ENCODE measurements at regions not wholly inside any gene's neighbourhood (a gene's known extent, or its start where the extent isn't known, plus 50 kb on each side); places are given as distances from the start of the nearest gene placed in this dataset.

DNA sequence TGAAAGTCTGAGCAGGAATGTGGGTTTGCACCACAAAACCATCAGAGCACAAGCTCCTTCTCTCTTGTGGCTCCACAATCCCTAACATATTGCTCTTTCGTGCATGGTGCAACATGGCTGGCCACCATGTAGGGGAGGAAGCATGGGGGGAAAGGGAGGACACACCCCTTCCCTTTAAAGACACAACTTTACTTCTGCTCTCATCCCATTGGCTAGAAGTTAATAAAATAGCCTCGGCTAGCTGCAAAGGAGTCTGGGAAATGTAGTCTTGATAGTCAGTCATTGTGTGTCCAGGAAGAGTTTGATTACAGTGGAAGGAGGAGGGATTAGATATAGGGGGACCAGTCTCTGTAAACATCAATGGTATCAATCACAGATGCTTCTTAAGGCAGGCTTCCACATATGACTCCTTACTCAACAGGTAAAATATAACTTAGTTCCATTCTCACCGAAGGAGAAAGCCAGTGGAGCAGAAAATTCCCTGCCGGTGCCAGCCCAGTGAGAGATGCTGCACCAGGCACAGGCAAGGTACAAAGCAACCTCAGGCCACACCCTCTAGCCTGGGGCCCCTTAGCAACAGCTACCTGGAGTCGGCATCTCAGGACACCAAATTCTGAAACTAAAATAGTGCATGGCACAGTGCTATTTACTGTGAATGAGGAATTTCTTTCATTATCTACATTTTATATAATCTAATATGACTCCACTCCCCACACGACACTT lies 124.7 kb upstream of the CTBP2 start:
- DNase-seq (ENCODE audit: low read depth in 3 of 3, low spot score in 2 of 3) = no peak

DNA sequence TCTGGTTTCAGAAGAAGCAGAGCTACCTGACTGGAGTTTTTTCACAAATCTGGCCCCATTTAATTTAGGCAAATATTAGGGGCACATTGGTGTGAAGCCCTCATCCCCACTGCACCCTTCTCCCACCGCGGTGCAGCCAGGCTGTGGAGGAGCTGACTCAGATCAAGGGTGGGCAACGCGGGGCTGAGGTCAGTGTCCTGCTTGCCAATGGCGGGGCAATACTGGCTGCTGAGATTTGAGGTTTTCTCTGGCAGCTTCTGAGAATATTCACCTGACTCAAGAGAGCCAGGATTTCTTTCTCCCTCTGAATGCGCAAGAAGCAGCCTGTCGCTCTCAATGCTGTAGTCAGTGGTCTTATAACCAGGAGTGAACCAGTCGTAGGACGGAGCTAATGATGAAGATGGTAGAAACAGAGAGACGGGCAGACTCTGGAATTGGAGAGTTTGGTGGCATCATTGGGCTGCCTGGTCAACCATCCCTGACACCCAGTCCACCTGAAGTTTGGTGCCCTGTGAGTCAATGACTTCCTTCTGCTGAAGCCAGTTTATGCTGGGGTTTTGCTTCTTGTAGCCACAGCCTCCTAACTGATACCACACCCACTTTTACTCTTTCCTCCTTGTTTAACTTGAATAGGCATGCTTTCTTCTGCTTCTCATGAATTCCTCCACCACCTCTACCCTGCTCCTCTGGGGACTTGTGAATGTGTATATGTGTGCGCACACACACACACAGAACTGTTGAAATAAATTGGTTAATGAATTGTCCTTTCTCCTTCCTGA lies 123.7 kb upstream of the CTBP2 start:
- DNase-seq (ENCODE audit: low read depth in 3 of 3, low spot score in 2 of 3) = no peak

DNA sequence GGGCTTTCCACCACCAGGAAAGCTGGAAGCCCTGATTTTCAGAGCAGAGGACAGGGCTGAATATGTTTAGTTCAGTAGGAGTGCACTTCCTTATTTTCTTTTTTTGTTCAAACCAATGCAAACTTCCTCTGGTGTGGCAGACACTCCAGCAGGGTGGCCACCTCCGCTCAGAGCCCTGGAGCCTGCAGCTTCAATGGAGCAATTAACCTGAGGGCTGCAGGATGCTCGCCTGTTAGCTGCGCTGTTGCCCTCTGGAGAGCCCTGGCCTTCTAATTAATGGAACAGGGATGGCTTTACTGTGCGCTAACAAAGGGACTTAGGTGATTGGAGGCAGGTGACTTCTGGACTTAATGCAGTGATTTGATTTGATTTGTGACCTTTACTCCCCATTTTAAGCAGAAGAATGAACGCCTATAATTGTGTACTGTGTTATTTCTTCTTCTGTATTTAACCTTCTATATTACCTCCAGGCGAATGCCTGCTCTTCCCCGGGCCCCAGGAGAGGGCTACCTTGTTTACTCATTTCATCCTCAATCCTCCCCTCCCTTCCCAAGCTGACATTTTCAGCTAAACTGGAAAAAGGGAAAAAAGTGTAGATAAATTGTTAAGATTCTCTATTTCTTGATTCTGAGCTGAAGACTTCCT lies 123.0 kb upstream of the CTBP2 start:
- no peak for DNase-seq (ENCODE audit: low read depth in 3 of 3, low spot score in 2 of 3)

DNA sequence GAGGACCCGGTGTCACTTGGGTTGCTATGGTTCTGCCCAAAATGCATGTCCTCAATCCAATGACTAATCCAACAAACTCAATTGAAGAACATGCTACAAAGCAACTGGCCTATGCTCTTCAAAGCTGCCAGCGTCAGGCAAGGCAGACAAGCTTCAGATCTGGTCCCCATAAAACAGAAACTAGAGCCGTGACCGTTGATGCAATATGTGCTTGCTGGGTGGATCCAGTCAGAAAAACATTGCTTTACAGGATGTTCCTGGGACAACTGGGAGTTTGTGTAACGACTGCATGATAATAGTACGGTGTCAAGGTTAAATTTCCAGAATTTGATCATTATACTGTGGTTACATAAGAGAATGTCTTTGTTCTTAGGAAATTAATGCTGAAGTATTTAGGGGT lies 120.7 kb upstream of the CTBP2 start:
- no peak for DNase-seq (ENCODE audit: low read depth in 3 of 3, low spot score in 2 of 3)

DNA sequence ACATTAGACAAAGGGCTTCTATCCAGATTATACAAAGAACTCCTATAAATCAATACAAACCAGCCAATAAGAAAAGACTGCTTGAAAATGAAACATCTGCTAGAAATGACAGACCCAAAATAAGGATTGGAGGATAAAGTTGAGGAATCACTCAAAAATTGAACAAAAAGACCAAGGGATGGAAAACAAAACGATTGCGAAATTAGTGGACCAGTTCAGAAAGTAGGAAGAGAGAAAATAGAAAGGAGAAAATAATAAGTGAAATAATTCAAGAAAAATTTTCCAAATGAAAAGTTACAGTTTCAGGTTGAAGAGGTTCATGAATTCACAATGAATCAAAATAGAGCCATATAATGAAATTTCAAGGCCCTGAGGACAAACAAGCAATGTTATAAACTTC lies 115.8 kb upstream of the CTBP2 start:
- DNase-seq (ENCODE audit: low read depth in 3 of 3, low spot score in 2 of 3) = no peak

DNA sequence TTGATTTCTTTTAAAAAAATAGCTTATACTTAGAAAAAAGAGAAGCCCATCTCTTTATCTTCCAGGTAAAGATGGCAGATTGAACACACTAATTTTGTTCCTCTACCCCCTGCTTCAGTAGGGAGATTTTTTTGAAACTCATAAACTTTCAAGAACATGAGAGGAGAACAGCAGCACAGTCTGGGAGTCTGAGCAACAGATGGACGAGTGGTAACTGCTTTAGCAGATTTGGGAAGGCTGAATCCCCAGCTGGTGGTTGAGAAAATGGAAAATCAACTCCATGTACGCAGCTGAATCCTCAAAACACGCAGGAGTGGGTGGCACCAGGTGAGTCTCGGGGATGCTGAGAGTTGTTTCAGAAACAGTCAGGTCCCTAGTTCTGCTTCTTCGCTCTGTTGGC lies 114.6 kb upstream of the CTBP2 start:
- DNase-seq (ENCODE audit: low read depth in 3 of 3, low spot score in 2 of 3) = no peak

DNA sequence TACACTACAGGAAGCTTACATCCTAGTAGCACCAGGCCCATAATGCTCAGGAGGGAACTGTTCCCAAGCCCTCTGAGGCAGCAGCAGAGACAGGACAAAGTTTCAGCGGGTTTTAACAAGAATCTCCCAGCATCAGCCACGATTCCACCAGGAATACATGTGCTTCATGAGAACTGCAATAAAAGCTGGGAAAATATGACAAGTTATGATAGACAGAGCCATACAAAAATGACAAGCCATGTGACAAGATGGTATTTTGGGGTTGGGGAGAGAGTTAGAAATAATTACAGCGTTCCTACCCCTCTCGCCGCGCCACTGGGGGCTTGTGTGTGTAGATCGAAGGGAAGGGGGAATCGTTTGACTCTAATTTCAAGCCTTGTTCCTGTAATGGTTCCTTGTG lies 112.7 kb upstream of the CTBP2 start:
- DNase-seq (ENCODE audit: low read depth in 3 of 3, low spot score in 2 of 3) = no peak

DNA sequence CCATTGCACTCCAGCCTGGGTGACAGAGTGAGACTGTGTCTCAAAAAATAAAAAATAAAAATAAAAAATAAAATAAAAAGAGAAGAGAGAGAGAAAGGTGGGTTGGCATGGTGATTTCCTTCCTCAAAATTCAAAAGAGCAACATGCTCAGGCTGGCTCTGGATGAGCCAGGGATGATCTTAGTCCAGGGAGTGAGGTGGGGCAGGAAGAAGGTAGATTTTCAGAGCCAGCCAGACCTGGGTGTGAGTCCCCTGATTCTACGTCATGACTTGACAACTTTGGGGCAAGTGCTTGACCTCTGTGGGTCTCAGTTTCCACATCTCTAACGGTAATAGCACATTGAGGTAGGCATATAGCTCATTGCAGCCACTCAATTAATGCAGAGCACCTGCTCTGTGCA lies 109.4 kb upstream of the CTBP2 start:
- no peak for DNase-seq (ENCODE audit: low read depth in 3 of 3, low spot score in 2 of 3)

DNA sequence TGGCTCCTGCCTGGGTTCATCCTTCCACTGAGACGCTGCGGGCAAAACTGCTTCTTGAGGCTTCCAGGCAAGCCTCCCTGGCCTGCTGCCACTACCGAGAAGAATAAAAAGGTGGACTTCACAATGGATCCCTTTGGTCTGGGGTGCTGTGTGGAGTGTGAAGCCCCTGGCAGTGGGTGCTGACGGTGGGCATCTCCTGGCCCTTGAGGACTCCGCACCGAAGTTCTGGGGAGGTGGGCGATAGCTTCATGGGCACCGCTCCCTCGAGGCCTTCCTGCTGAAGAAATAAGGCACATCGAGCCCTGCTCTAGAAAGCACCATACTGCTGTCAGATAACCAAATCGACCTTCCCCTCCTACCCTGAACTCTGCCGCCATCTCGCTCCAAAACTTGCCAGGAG lies 106.6 kb upstream of the CTBP2 start:
- DNase-seq (ENCODE audit: low read depth in 3 of 3, low spot score in 2 of 3) = no peak

DNA sequence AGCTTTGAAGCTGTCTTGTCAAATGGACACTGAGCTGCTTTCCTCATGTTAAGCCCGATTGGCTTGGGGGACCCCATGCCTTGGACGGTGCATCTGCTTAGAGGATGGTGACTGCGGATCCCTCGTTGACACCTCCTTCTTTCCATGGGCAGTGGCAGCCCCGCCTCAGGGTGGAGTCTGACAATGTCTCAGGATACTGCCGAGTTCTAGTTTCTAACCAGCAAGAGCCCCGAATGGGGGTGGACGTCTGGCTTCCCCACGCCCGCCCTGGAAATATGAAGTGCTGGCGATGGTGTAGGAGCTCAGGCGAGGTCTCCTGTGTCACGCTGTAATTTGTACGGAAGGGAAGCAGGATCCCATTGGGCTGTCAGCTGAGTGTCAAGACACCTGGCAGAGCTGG lies 106.2 kb upstream of the CTBP2 start:
- no peak for DNase-seq (ENCODE audit: low read depth in 3 of 3, low spot score in 2 of 3)

DNA sequence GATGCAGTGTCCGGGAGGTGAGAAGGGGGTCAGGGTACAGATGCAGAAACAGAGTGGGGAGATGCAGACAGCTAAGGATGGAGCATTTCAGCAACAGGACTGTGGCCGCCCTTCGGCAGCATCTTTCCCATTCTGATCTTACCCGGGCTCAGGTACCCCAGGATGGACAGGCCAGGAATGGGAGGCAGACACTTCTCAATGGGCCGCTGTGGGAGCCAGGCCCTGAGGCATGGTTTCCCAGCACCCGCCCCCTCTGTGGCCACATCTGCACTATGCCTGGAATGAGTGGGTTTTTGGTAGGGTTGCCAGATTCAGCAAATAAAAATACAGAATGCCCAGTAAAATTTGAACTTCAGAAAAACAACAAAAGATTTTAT lies 105.2 kb upstream of the CTBP2 start:
- DNase-seq (ENCODE audit: low read depth in 3 of 3, low spot score in 2 of 3) = no peak

DNA sequence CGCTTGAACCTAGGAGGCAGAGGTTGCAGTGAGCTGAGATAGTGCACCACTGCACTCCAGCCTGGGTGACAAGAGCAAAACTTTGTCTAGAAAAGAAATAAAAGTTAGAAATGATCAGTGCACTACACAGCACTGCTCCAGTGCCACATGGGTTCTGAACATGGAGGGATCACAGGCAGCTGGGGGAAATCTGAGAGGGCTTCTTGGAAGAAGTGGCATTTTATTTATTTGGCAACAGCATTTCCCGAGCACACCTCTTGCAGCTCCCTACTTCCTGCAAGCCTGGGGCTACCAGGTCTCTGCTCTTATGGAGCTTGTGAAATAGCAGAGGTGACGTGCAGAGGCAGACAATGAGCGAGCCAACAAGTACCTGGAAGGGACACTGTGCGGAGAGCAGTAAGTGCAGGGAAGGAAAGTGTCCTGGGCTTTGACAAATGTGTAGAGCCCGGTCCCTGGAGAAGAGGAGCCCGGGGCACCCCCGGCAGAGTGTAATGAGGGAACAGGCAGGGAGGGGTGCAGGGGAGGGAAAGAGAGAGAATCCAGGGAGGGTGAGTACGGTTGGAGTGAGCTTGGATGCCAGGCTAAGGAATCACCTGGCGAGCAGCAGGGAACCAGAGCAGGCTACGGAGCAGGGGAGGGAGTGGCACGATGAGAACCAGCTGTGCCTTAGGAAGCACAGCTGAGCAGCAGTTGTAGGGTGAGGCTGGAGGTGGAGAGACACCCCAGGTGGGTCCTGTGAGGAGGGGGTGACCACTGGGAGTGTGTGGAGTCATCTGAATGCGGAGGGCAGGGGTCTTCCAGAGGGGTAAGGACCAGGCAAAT lies 104.6 kb upstream of the CTBP2 start:
- DNase-seq (ENCODE audit: low read depth in 3 of 3, low spot score in 2 of 3) = no peak

DNA sequence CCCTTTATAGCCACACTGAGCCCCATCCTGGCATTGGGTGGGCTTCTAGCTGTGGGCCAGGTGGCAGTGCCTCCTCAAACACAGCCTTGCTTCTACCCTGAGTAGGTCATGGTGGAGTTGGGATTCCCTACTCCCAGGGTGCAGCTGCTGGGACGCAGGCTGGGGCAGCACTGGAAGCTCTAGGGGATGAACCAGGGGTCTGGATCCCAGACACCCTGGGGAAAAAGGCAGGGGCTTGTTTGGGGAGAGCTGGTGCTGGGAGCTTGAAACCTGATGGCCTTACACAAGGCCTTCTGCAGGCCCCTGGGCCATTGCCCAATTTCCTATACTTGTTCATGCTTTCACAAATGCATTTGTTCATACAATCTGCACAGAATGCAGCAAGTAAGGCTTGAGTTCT lies 103.7 kb upstream of the CTBP2 start:
- no peak for DNase-seq (ENCODE audit: low read depth in 3 of 3, low spot score in 2 of 3)

DNA sequence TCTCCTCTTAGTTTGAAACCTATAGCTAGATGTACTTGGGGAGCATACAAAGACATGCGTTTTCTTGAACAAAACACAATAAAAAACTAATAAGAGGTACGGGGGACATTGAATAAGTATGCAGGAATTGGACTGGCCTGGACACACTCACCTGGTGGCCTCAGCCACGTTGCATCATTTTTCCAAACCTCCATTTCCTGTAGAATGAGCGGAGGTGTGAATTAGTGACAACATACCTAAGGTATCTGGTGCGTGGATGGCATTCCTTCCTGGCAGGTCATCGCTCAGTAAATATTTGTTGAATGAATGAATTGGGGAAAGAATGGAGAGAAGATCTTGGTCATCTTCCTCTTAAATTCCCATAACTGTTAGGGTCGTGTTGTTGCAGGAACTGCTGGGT lies 103.2 kb upstream of the CTBP2 start:
- no peak for DNase-seq (ENCODE audit: low read depth in 3 of 3, low spot score in 2 of 3)

DNA sequence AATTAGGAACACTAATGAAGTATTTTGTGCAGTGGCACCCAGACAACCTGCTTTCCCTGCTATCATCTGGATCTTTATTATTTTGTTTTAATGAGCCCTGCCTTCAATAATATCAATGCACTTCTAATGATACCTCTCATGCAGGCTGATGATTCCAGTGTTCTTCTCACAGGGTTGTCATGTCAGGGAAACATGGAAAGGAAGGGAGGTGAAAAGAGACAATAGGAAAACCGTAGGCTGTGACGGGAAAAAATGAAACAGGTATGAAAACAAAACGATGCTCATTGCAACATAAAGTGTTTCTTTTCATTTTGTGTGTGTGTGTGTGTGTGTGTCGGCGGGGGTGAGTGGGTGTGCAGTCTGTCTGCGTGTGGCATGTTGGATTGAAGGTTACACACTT lies 102.6 kb upstream of the CTBP2 start:
- DNase-seq (ENCODE audit: low read depth in 3 of 3, low spot score in 2 of 3) = no peak

DNA sequence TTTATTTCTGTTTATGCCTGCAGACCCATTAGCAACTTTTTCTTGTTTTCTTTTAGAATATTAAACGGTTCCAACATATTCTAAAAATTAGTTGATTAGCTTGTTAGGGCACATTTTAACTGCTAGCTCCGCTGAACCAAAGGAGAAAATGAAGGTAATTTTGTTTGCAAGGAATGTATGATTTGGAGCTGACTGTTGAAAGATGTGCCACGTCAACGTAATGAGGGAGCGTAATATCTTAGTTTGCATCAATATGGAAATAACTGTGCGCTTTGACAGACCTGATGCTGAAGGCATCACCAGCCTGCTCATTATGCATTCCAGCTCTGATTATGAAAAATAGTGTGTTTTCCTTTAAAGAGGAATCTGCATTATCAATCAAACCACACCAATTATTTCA lies 102.0 kb upstream of the CTBP2 start:
- no peak for DNase-seq (ENCODE audit: low read depth in 3 of 3, low spot score in 2 of 3)

DNA sequence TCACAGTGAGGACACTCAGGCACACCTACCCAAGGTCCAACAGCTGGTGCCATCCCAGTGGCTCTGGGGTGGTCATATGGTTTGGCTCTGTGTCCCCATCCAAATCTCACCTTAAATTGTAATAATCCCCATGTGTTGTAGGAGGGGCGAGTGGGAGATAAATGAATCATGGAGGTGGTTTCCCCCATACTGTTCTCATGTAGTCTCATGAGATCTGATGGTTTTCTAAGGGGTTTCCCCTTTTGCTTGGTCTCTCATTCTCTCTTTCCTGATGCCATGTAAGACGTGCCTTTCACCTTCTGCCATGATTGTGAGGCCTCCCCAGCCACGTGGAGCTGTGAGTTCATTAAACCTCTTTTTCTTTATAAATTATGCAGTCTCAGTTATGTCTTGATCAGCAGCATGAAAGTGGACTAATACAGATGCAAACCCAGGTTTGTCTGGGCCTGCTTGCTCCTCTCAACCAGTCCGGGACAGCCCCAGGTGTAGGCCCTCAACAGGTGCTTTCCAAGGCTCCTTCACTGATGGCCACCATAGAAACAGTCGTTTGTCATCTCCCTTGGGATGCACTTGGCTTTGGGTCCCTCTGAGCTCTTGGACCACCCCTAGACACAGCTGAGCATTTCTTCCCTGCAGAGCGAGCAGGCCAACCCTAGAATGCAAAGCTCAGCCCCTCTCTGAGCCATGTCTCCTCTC lies 101.3 kb upstream of the CTBP2 start:
- DNase-seq (ENCODE audit: low read depth in 3 of 3, low spot score in 2 of 3) = no peak

DNA sequence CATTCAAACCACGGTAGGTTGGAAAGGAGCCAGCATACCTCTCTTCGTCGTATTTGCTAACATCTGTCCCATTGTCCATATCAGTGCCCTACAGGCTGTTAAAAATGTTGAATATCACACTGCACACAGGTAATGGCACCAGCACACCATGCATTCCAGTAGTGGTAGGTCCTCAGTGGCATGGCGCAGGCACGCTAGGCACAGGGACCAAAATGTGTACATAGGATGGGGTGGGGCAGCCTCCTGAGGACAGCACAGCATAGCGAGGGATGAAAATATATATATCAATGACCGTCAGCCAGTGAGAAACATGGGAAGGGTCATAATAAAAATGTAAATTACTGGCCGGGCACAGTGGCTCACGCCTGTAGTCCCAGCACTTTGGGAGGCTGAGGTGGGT lies 99.9 kb upstream of the CTBP2 start:
- no peak for DNase-seq (ENCODE audit: low read depth in 3 of 3, low spot score in 2 of 3)

DNA sequence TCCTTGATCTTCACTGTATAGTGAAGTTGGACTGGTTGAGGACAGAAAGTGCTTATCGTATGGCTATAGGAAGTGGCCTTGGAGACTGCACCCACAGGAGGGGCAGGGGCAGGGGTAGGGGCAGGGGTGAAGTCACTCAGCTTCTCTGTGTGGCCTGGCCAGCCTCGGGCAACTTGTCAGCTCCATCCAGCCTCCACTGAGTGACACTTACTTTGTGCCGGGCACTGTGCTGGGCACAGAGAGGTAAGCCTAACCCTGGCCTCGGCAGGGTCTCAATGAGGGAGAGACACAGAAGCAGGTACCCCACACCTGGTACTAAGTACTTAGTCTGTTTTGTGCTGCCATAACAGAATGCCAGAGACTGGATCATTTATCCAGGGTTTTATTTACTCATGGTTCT lies 99.3 kb upstream of the CTBP2 start:
- DNase-seq (ENCODE audit: low read depth in 3 of 3, low spot score in 2 of 3) = no peak

DNA sequence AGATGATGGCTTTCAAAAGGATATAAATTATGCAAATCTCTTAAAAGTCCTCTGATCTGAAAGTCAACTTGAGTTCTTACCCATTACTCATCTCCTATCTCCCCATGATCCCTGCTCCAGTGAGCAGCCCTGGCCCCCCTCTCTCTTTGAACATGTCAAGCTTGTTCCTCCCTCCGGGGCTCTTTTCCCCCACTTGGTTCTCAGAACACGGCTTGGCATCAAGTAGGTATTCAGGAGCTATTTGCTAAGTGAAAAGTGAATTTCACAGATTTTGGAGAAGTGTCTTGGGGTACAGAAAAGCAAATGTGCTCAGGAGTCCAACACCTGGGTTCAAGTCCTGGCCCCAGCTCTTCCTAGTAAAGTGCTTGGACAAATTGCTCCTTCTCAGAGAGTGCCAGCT lies 98.3 kb upstream of the CTBP2 start:
- DNase-seq (ENCODE audit: low read depth in 3 of 3, low spot score in 2 of 3) = no peak

Data from right renal cortex interstitium (tissue), 3 donors.